HCT116 (cell line): ENCODE measurements at regions not wholly inside any gene's neighbourhood (a gene's known extent, or its start where the extent isn't known, plus 50 kb on each side); places are given as distances from the start of the nearest gene placed in this dataset.

Experiments used
- ATAC-seq: fragments of 200-7000 bp; cut with Tn5 transposase; 2 replicates; pipeline ENCODE4 v1.9.1; 2020; ENCODE audit warnings: mild to moderate bottlenecking, moderate library complexity
- BruUV-seq: library from RNA; stranded (reverse); fragments of 400-500 nt; replicated peaks from 2 replicates; lab custom pipeline; 2021; lab: Mats Ljungman, UMichigan
- CTCF ChIA-PET: fragments of 300-600 bp; sonication (Branson Sonifier 250); formaldehyde crosslinking; loops from one replicate; lab custom pipeline; 2021; ENCODE audit warnings: antibody characterized with exemption; lab: Charles Lee
- POLR2A ChIA-PET: fragments of 300-600, 350-600 bp; sonication (Branson Sonifier 250); formaldehyde crosslinking; loops from one replicate; lab custom pipeline; 2021; ENCODE audit warnings: antibody characterized with exemption; lab: Charles Lee
- RAD21 ChIA-PET, 2 experiments: fragments of 300-600 bp; sonication (Branson Sonifier 250); formaldehyde crosslinking; loops; one replicate each; lab custom pipeline; 2023; ENCODE audit warnings: low total read pairs in 2 of 2; ENCODE audit not compliant: uncharacterized antibody in 2 of 2, unreplicated experiment in 2 of 2, low non-redundant PET in 1 of 2; lab: Charles Lee
- DNase-seq: peaks from one replicate; pipeline ENCODE4 v3.0.0-alpha.2; 2010; ENCODE audit warnings: low read depth, low spot score
- H2AFZ ChIP-seq: fragments of 200-600 bp; shearing (Covaris generic), sonication (generic); 2 replicates; pipeline ENCODE4 v1.6.1; 2017; ENCODE audit warnings: low read depth, mixed run types, mixed read lengths, antibody characterized with exemption, low read length; ENCODE audit not compliant: poor library complexity, severe bottlenecking
- H3K27ac ChIP-seq: 2 replicates; pipeline ENCODE4 v1.5.1; 2012; ENCODE audit warnings: low read depth, low read length
- H3K27me3 ChIP-seq: fragments of 200-600 bp; sonication (generic); 2 replicates; pipeline ENCODE4 v1.6.1; 2016; ENCODE audit warnings: mixed run types, low read length, mixed read lengths; ENCODE audit not compliant: insufficient read depth
- H3K36me3 ChIP-seq, 2 experiments: fragments of 200-500 bp in 1 of 2; fragments of 200-600 bp in 1 of 2; sonication (Bioruptor generic) in 1 of 2; sonication (generic) in 1 of 2; 2 replicates each; pipeline versions ENCODE4 v1.5.1 to v1.6.1; 2014 to 2016; ENCODE audit warnings: low read length in 2 of 2, inconsistent platforms in 1 of 2, mixed read lengths in 1 of 2, mixed run types in 1 of 2; ENCODE audit not compliant: insufficient read depth in 2 of 2, control insufficient read depth in 1 of 2
- H3K4me1 ChIP-seq, 2 experiments: fragments of 200-600 bp in 1 of 2; sonication (generic) in 1 of 2; 2 replicates each; pipeline versions ENCODE4 v1.5.1 to v1.6.1; 2012 to 2017; ENCODE audit warnings: low read length in 2 of 2, inconsistent platforms in 1 of 2, mild to moderate bottlenecking in 1 of 2, mixed read lengths in 1 of 2, mixed run types in 1 of 2, moderate library complexity in 1 of 2; ENCODE audit not compliant: insufficient read depth in 2 of 2, control insufficient read depth in 1 of 2
- H3K4me2 ChIP-seq: fragments of 200-600 bp; sonication (generic); 2 replicates; pipeline ENCODE4 v1.6.1; 2017; ENCODE audit warnings: mixed run types, low read length, mixed read lengths
- H3K4me3 ChIP-seq, 2 experiments: fragments of 200-600 bp in 1 of 2; sonication (generic) in 1 of 2; replicated peaks in 1 of 2; 2 replicates each; pipeline ENCODE4 v1.5.1; 2011 to 2016; ENCODE audit warnings: low read length in 2 of 2, control low read depth in 1 of 2, low read depth in 1 of 2, mild to moderate bottlenecking in 1 of 2, mixed read lengths in 1 of 2, mixed run types in 1 of 2
- H3K79me2 ChIP-seq: fragments of 200-600 bp; sonication (generic); 2 replicates; pipeline ENCODE4 v1.6.1; 2017; ENCODE audit warnings: mild to moderate bottlenecking, mixed run types, low read length, moderate library complexity, mixed read lengths; ENCODE audit not compliant: insufficient read depth
- H3K9ac ChIP-seq: fragments of 200-600 bp; sonication (generic); 2 replicates; pipeline ENCODE4 v1.6.1; 2016; ENCODE audit warnings: low read length, mixed read lengths
- H3K9me2 ChIP-seq: fragments of 200-600 bp; sonication (generic), shearing (Covaris generic); 2 replicates; pipeline ENCODE4 v1.6.1; 2017; ENCODE audit warnings: mixed run types, mild to moderate bottlenecking, moderate library complexity; ENCODE audit not compliant: insufficient read depth
- H3K9me3 ChIP-seq, 2 experiments: fragments of 200-500 bp in 1 of 2; fragments of 200-600 bp in 1 of 2; sonication (Bioruptor generic) in 1 of 2; sonication (generic) in 1 of 2; 2 replicates each; pipeline ENCODE4 v1.6.1; 2014 to 2017; ENCODE audit warnings: low read length in 2 of 2, mixed read lengths in 2 of 2, inconsistent platforms in 1 of 2, low read depth in 1 of 2, mild to moderate bottlenecking in 1 of 2, mixed run types in 1 of 2, moderate library complexity in 1 of 2; ENCODE audit not compliant: control insufficient read depth in 1 of 2, insufficient read depth in 1 of 2
- H4K20me1 ChIP-seq: fragments of 200-600 bp; sonication (generic), shearing (Covaris generic); 2 replicates; pipeline ENCODE4 v1.6.1; 2017; ENCODE audit warnings: mixed run types, mild to moderate bottlenecking, moderate library complexity; ENCODE audit not compliant: insufficient read depth
- CBX3 ChIP-seq: IDR thresholded peaks from 2 replicates; pipeline ENCODE4 v1.6.1; 2012; ENCODE audit warnings: low read depth
- EGR1 ChIP-seq: IDR thresholded peaks from 2 replicates; pipeline ENCODE4 v1.6.1; 2012; ENCODE audit warnings: low read depth
- ELF1 ChIP-seq: IDR thresholded peaks from 2 replicates; pipeline ENCODE4 v1.6.1; 2012; ENCODE audit warnings: low read depth, borderline replicate concordance
- EZH2 ChIP-seq: fragments of 200-600 bp; sonication (generic); IDR thresholded peaks from 2 replicates; pipeline ENCODE4 v1.6.1; 2017; ENCODE audit warnings: antibody characterized with exemption, mixed run types
- EZH2phosphoT487 ChIP-seq: fragments of 200-600 bp; IDR thresholded peaks from 2 replicates; pipeline ENCODE4 v1.6.1; 2018; ENCODE audit warnings: antibody characterized with exemption, borderline replicate concordance
- FOSL1 ChIP-seq: IDR thresholded peaks from 2 replicates; pipeline ENCODE4 v1.6.1; 2012; ENCODE audit warnings: low read depth
- MAX ChIP-seq: IDR thresholded peaks from 2 replicates; pipeline ENCODE4 v1.6.1; 2012
- SP1 ChIP-seq: IDR thresholded peaks from 2 replicates; pipeline ENCODE4 v1.6.1; 2012; ENCODE audit warnings: low read depth
- YY1 ChIP-seq: IDR thresholded peaks from 2 replicates; pipeline ENCODE4 v1.6.1; 2011; ENCODE audit warnings: low read length, low read depth, moderate library complexity, mild to moderate bottlenecking; ENCODE audit not compliant: insufficient replicate concordance; ENCODE audit errors: extremely low read depth
- ZNF274 ChIP-seq: fragments of 200-500 bp; sonication (Bioruptor generic); IDR thresholded peaks from 2 replicates; pipeline ENCODE4 v1.6.1; 2014; ENCODE audit warnings: mild to moderate bottlenecking, low read depth, low read length, inconsistent platforms
- intact Hi-C: fragments of 100-400 bp; cut with micrococcal nuclease; formaldehyde crosslinking; loops from 2 replicates; pipeline ENCODE4 v1.10.0; 2022

GRCh38 chr5:88142636-88142885 is 126.1 kb downstream of the TMEM161B start:
- CTCF ChIA-PET = no interaction called here
- RAD21 ChIA-PET = no interaction called here
- Histone ChIP-seq H3K4me2 (peak overlapping the region; percentile 97), H3K79me2 (no peaks in the 10 kb centered on the region), H3K9ac (no peak overlapping the region), H3K27ac (no peak overlapping the region), H3K9me2 (no peaks in the 10 kb centered on the region), H3K27me3 (no peaks in the 10 kb centered on the region), H2AFZ (peak overlapping the region; percentile 100), H3K9me3 (no peaks in the 10 kb centered on the region), H3K4me1 (peaks cover 5 to 19% of the 10 kb centered on the region in 2 experiments; a peak in 3 of 4 replicates), H4K20me1 (no peaks in the 10 kb centered on the region), H3K36me3 (no peaks in the 10 kb centered on the region), H3K4me3 (peak overlapping the region; percentile 54 to 62)
- BruUV-seq = no TSS peak
- no peak for TF ChIP-seq EZH2phosphoT487
- no peak for TF ChIP-seq ZNF274
- TF ChIP-seq EZH2 = no peak
- TF ChIP-seq MAX = no peak
- TF ChIP-seq YY1 = no peak
- no peak for TF ChIP-seq SP1
- TF ChIP-seq ELF1 = no peak
- TF ChIP-seq FOSL1 = no peak
- no peak for TF ChIP-seq EGR1
- TF ChIP-seq CBX3 = no peak
- intact Hi-C loops = loop anchor here (5.0 kb wide), 1 partner anchor 125 kb away; the partner anchor contains the start of gene TMEM161B
- DNase-seq (no peak), ATAC-seq (no peak)
- POLR2A ChIA-PET = no interaction called here
